GM12878 (cell line): ENCODE measurements at regions not wholly inside any gene's neighbourhood (a gene's known extent, or its start where the extent isn't known, plus 50 kb on each side); places are given as distances from the start of the nearest gene placed in this dataset.

ENCODE experiments used
- CHD2 ChIP-seq: IDR thresholded peaks from 2 replicates; pipeline ENCODE4 v1.6.1; 2011; ENCODE audit warnings: low read depth, low read length, improper control_type of control experiment, borderline replicate concordance
- CTCF ChIP-seq, 3 experiments: IDR thresholded peaks in 2 of 3; conservative IDR thresholded peaks in 1 of 3; 2 replicates each; pipeline ENCODE4 v1.5.1; 2011; ENCODE audit warnings: low read depth in 3 of 3, low read length in 3 of 3, mild to moderate bottlenecking in 3 of 3, control low read depth in 2 of 3, moderate library complexity in 2 of 3, inconsistent platforms in 1 of 3, mixed read lengths in 1 of 3; ENCODE audit not compliant: control insufficient read depth in 2 of 3, insufficient read depth in 1 of 3; ENCODE audit errors: extremely low read depth in 1 of 3
- DPF2 ChIP-seq: fragments of 450-650 bp; IDR thresholded peaks from 2 replicates; pipeline ENCODE4 v1.6.1; 2017; ENCODE audit warnings: mild to moderate bottlenecking
- HDGF ChIP-seq: fragments of 450-650 bp; IDR thresholded peaks from 2 replicates; pipeline ENCODE4 v1.6.1; 2016; ENCODE audit warnings: antibody characterized with exemption
- KDM1A ChIP-seq: fragments of 200-600 bp; sonication (generic); IDR thresholded peaks from 2 replicates; pipeline ENCODE4 v1.6.1; 2016; ENCODE audit warnings: borderline replicate concordance
- NBN ChIP-seq: fragments of 450-650 bp; IDR thresholded peaks from 2 replicates; pipeline ENCODE4 v1.6.1; 2016
- POLR2A ChIP-seq: IDR thresholded peaks from 2 replicates; pipeline ENCODE4 v1.6.1; 2011; ENCODE audit warnings: low read depth, mild to moderate bottlenecking, low read length
- POLR2AphosphoS5 ChIP-seq: IDR thresholded peaks from 2 replicates; pipeline ENCODE4 v1.6.1; 2011; ENCODE audit warnings: mild to moderate bottlenecking, low read length, inconsistent platforms
- SMC3 ChIP-seq: IDR thresholded peaks from 2 replicates; pipeline ENCODE4 v1.6.1; 2011; ENCODE audit warnings: low read length, improper control_type of control experiment, borderline replicate concordance
- TCF7 ChIP-seq: IDR thresholded peaks from 2 replicates; pipeline ENCODE4 v1.6.1; 2014; ENCODE audit warnings: antibody characterized with exemption, borderline replicate concordance
- YY1 ChIP-seq: IDR thresholded peaks from 2 replicates; pipeline ENCODE4 v1.6.1; 2011; ENCODE audit warnings: low read depth, mild to moderate bottlenecking, low read length
- TF ChIP-seq, protein P1 (sequence below): IDR thresholded peaks from 2 replicates; pipeline ENCODE4 v1.6.1; 2012; ENCODE audit warnings: low read depth, low read length, improper control_type of control experiment
- TF ChIP-seq, protein P2 (sequence below): fragments of 450-650 bp; IDR thresholded peaks from 2 replicates; pipeline ENCODE4 v1.6.1; 2017; ENCODE audit warnings: mild to moderate bottlenecking, low read depth, inconsistent platforms; ENCODE audit not compliant: poor library complexity, severe bottlenecking
- TF ChIP-seq, protein P3 (sequence below): IDR thresholded peaks from 2 replicates; pipeline ENCODE4 v1.6.1; 2012; ENCODE audit warnings: mild to moderate bottlenecking, low read depth, low read length

DNA sequence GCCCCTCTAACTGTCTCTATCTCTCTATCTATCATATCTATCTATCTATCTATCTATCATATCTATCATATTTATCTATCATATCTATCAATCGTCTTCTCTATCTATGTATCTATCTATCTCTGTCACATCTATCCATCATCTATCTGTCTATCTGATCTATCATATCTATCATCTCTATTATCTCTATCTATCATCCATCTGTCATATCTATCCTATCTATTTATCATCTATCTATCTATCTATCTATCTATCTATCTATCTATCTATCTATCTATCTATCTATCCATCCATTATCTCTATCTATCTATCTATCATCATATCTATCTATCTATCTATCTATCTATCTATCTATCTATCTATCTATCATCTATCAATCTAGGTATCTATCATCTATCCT, 638.0 kb downstream of the DHX35 start:
- TF ChIP-seq CHD2 (no peak), SMC3 (no peak), CTCF (IDR thresholded peaks at IDR 0.05 in 2 of 3, conservative IDR thresholded peaks at IDR 0.05 in 1 of 3; ENCODE audit: control insufficient read depth in 2 of 3, extremely low read depth in 1 of 3, insufficient read depth in 1 of 3, low read depth in 3 of 3, low read length in 3 of 3) (no peak), POLR2AphosphoS5 (no peak), YY1 (no peak), NBN (no peak), TCF7 (no peak), POLR2A (no peak), DPF2 (no peak), KDM1A (no peak), HDGF (no peak)
- TF ChIP-seq, protein P1, sequence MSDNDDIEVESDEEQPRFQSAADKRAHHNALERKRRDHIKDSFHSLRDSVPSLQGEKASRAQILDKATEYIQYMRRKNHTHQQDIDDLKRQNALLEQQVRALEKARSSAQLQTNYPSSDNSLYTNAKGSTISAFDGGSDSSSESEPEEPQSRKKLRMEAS, result no peak
- TF ChIP-seq, protein P2, sequence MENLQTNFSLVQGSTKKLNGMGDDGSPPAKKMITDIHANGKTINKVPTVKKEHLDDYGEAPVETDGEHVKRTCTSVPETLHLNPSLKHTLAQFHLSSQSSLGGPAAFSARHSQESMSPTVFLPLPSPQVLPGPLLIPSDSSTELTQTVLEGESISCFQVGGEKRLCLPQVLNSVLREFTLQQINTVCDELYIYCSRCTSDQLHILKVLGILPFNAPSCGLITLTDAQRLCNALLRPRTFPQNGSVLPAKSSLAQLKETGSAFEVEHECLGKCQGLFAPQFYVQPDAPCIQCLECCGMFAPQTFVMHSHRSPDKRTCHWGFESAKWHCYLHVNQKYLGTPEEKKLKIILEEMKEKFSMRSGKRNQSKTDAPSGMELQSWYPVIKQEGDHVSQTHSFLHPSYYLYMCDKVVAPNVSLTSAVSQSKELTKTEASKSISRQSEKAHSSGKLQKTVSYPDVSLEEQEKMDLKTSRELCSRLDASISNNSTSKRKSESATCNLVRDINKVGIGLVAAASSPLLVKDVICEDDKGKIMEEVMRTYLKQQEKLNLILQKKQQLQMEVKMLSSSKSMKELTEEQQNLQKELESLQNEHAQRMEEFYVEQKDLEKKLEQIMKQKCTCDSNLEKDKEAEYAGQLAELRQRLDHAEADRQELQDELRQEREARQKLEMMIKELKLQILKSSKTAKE, result no peak
- TF ChIP-seq, protein P3, sequence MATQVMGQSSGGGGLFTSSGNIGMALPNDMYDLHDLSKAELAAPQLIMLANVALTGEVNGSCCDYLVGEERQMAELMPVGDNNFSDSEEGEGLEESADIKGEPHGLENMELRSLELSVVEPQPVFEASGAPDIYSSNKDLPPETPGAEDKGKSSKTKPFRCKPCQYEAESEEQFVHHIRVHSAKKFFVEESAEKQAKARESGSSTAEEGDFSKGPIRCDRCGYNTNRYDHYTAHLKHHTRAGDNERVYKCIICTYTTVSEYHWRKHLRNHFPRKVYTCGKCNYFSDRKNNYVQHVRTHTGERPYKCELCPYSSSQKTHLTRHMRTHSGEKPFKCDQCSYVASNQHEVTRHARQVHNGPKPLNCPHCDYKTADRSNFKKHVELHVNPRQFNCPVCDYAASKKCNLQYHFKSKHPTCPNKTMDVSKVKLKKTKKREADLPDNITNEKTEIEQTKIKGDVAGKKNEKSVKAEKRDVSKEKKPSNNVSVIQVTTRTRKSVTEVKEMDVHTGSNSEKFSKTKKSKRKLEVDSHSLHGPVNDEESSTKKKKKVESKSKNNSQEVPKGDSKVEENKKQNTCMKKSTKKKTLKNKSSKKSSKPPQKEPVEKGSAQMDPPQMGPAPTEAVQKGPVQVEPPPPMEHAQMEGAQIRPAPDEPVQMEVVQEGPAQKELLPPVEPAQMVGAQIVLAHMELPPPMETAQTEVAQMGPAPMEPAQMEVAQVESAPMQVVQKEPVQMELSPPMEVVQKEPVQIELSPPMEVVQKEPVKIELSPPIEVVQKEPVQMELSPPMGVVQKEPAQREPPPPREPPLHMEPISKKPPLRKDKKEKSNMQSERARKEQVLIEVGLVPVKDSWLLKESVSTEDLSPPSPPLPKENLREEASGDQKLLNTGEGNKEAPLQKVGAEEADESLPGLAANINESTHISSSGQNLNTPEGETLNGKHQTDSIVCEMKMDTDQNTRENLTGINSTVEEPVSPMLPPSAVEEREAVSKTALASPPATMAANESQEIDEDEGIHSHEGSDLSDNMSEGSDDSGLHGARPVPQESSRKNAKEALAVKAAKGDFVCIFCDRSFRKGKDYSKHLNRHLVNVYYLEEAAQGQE, result no peak
